AG20443 (cell line): ENCODE measurements at regions not wholly inside any gene's neighbourhood (a gene's known extent, or its start where the extent isn't known, plus 50 kb on each side); places are given as distances from the start of the nearest gene placed in this dataset.
"Not testable (repeated sequence)": the region's sequence is repeated elsewhere in the genome, so short reads cannot be mapped to it uniquely, and the experiment has no call there.

ENCODE experiments used
- DNase-seq: peaks from one replicate; pipeline ENCODE4 v3.0.0; 2012; ENCODE audit warnings: low spot score, mixed read lengths

GRCh38 chrX:147468600-147468999 lies 443.1 kb upstream of the FMR1 start:
- no peak for DNase-seq

GRCh38 chrX:147476008-147476407 lies 435.7 kb upstream of the FMR1 start:
- DNase-seq = peak; percentile 25

- DNase-seq = no peak
Observed at GRCh38 chrX:147478899-147479298, 432.8 kb upstream of the FMR1 start.

- DNase-seq = no peak
Observed at GRCh38 chrX:147485207-147485606, 426.5 kb upstream of the FMR1 start.

GRCh38 chrX:147494365-147494764 lies 417.4 kb upstream of the FMR1 start:
- DNase-seq = no peak

GRCh38 chrX:147498796-147499195 lies 412.9 kb upstream of the FMR1 start:
- no peak for DNase-seq

- DNase-seq = no peak
Observed at GRCh38 chrX:147522981-147523380, 388.7 kb upstream of the FMR1 start.

- DNase-seq = no peak
Observed at GRCh38 chrX:147533426-147533825, 378.3 kb upstream of the FMR1 start.

- no peak for DNase-seq
Observed at GRCh38 chrX:147537172-147537571, 374.5 kb upstream of the FMR1 start.

- DNase-seq = not testable (repeated sequence)
Observed at GRCh38 chrX:147548023-147548422, 363.7 kb upstream of the FMR1 start.

- peak; percentile 4 for DNase-seq
Observed at GRCh38 chrX:147550217-147550616, 361.5 kb upstream of the FMR1 start.

GRCh38 chrX:147559191-147559590 lies 352.5 kb upstream of the FMR1 start:
- no peak for DNase-seq

GRCh38 chrX:147565237-147565636 lies 346.5 kb upstream of the FMR1 start:
- DNase-seq = peak; percentile 5

GRCh38 chrX:147570483-147570882 lies 341.2 kb upstream of the FMR1 start:
- DNase-seq = no peak

GRCh38 chrX:147573266-147573665 lies 338.5 kb upstream of the FMR1 start:
- no peak for DNase-seq

GRCh38 chrX:147602176-147602696 lies 309.5 kb upstream of the FMR1 start:
- DNase-seq = peak; percentile 3

GRCh38 chrX:147626605-147627004 lies 285.1 kb upstream of the FMR1 start:
- DNase-seq = no peak

GRCh38 chrX:147635186-147635585 lies 276.5 kb upstream of the FMR1 start:
- no peak for DNase-seq

GRCh38 chrX:147637190-147637589 lies 274.5 kb upstream of the FMR1 start:
- no peak for DNase-seq

- DNase-seq = no peak
Observed at GRCh38 chrX:147646949-147647723, 264.6 kb upstream of the FMR1 start.

GRCh38 chrX:147675819-147676218 lies 235.9 kb upstream of the FMR1 start:
- no peak for DNase-seq

- no peak for DNase-seq
Observed at GRCh38 chrX:147679356-147680005, 232.2 kb upstream of the FMR1 start.

- DNase-seq = no peak
Observed at GRCh38 chrX:147680251-147680650, 231.5 kb upstream of the FMR1 start.
